Mammary epithelial cell (primary cell): ENCODE measurements at regions not wholly inside any gene's neighbourhood (a gene's known extent, or its start where the extent isn't known, plus 50 kb on each side); places are given as distances from the start of the nearest gene placed in this dataset.

Source experiments
- CTCF ChIP-seq, 2 donors: IDR thresholded peaks in 1 of 2; conservative IDR thresholded peaks in 1 of 2; 2 replicates each; pipeline ENCODE4 v1.5.1; 2011 to 2012; ENCODE audit warnings: inconsistent platforms in 2 of 2, low read length in 2 of 2, mild to moderate bottlenecking in 2 of 2, control low read depth in 1 of 2, low read depth in 1 of 2; ENCODE audit not compliant: insufficient read depth in 1 of 2; ENCODE audit errors: extremely low read depth in 1 of 2
- EZH2 ChIP-seq: IDR thresholded peaks from 2 replicates; pipeline ENCODE4 v1.6.1; 2012; ENCODE audit warnings: low read length, inconsistent platforms, borderline replicate concordance

DNA sequence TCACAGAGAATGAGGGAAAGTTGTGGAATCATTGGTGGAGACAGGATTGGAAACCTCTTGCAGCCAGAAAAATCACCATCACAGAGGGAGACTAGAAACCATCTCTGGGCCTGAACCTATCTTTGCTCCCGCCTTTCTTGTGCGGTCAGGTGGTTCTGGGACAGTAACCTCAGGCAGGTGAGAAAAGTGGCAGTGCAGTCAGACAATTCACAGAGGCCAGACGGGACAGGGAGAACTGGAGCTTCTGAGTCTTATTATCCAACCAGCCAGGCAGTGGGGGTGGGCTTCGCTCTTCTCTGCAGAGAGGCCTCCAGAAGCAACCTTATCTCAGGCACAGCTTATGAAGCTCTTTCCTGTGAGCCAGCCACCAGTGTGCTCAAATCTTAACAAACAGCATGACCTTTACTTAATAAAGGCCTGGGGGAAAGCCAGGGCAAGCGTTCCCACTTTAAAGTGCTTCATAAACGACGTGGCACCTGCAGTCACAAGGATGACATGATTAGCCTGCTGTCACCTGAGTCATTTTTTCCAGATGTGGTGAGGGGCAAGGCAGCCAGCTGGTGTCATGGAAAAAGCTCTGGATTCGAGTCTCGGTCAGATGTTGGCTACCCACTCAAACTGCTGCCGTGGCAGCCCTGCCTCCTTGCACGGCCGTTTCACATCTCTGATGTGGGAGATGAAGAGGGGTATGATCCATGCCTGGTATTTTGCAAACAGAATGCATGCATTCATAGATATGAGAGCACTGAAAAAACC, 109.7 kb downstream of the B3GNT2 start:
- TF ChIP-seq CTCF (conservative IDR thresholded peaks at IDR 0.05 in 1 of 2, IDR thresholded peaks at IDR 0.05 in 1 of 2; ENCODE audit: extremely low read depth in 1 of 2, insufficient read depth in 1 of 2, low read depth in 1 of 2, low read length in 2 of 2) (no peak), EZH2 (no peak)
